HG03354 (cell line): ENCODE measurements at regions not wholly inside any gene's neighbourhood (a gene's known extent, or its start where the extent isn't known, plus 50 kb on each side); places are given as distances from the start of the nearest gene placed in this dataset.
"Not testable (repeated sequence)": the region's sequence is repeated elsewhere in the genome, so short reads cannot be mapped to it uniquely, and the experiment has no call there.

Experiments used
- ATAC-seq: cut with Tn5 transposase; IDR thresholded peaks from one replicate; pipeline ENCODE4 v1.9.1; 2021; ENCODE audit warnings: mild to moderate bottlenecking; ENCODE audit not compliant: unreplicated experiment, poor library complexity, severe bottlenecking

DNA sequence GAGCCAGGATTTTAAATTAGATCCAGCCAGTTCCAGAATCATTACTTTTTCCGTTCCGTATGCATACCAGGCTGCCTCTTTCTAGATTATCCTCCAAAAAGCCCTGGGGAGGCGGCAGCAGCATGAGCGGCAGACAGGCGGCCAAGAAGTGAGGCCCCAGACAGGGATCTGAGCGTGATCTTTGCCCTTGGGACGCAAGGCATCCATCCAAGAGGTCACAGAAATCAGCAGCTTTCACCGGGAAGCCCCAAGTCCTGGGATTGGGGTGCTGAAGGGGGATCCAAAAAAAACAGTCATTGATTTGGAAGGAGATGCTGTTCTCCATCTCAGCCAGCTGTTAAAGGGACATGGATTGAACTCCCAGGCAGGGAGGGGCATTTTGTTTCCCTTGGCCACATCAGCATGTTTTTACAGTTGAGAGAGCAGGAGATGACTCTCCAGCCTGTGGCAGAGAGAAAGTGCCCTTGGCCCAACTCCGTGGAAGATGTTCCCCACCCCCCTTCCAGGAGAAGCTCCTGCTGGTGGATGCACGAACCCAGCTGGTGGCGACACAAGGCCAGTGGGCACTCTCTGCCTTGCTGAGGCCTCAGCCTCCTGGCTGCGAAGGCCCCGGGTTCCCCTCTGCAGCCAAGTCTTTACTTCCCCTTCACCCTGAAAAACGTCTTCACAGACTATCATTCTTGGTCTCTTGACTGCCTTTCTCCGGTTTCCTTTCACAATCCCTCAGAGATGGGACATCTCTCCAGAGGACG, 265.6 kb downstream of the ANAPC1 start:
- ATAC-seq, result no peak

DNA sequence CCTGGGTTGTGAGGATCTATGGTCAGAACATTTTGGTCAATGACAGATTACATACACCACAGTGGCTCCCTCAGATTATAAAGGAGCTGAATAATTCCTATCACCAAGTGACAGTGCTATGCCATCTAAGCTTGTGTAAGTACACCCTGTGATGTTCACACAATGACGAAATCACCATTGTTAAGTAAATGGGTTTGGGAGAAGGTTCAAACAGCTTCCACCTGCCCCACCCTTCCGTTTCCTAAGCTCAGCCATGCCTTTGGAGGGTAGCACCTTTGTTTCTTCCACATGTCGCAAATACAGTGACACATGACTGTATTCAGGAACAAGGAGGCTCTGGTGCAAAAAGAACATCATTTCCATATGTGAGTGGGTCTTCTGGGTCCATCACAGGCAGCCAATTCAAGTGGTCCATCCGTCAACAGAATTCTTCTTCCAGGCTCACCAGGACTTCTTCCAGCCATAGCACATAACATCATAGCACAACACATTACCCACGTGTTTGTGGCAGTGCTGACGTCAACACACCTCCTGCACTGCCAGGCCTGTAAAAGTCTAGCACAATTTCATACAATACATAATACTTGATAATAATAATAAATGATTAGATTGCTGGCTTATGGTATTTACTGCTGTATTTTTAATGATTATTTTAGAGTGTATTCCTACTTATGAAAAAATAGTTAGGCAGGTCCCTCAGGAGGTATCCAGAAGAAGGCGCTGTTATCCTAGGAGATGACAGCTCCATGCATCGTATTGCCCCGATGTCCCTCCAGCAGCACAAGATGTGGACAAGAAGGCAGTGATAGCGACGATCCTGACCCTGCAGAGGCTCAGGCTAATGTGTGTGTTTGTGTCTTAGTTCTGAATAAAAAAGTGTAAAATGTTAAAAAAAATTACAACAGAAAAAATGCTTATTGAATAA, 264.8 kb downstream of the ANAPC1 start:
- ATAC-seq, result no peak

DNA sequence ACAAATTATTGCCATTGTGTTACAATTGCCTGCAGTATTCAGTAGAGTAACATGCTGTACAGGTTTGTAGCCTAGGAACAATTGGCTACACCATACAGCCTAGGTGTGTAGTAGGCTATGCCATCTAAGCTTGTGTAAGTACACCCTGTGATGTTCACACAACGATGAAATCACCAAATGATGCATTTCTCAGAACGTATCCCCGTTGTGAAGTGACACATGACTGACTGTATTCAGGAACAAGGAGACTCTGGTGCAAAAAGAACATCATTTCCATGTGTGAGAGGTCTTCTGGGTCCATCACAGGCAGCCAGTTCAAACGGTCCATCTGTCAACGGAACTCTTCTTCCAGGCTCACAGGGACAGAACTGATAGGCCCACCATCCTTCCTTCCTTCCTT, 263.7 kb downstream of the ANAPC1 start:
- no peak for ATAC-seq

DNA sequence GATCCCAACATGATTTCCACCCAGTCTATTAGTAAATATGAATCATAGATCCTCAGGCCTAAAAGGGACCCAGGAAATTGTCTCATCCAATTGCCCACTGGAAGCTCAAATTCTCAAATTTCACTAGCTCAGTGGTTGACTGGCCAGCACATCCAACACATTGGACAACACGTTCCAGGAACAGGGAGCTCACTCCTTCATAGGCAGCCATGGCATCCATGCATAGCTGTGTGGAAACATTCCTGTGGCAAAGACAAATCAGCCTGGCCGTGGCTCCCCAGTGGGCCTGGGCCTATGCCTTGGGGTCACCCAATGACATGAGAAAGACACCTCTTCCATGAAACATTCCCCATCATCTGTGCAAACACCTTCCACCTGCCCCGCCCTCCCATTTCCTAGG, 261.1 kb downstream of the ANAPC1 start:
- ATAC-seq, result no peak

DNA sequence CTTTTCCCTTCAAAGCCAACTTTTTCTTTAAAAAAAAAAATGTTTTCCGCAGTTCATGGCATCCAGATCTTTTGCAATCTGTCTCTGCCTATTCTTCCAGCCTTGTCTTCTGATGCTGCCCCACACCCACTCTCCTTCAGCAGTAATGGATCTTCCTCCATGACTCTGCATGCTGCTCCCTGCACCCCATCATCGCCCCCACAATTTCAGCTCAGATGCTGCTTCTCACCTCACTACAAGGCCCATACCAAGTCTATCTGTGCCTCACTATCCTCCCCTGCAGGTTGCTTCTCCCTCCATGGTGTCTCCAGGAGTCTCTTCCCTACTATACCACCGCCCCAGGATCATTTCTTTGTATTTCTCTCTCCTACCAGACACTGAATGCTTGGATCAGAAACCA, 260.6 kb downstream of the ANAPC1 start:
- ATAC-seq, result no peak

DNA sequence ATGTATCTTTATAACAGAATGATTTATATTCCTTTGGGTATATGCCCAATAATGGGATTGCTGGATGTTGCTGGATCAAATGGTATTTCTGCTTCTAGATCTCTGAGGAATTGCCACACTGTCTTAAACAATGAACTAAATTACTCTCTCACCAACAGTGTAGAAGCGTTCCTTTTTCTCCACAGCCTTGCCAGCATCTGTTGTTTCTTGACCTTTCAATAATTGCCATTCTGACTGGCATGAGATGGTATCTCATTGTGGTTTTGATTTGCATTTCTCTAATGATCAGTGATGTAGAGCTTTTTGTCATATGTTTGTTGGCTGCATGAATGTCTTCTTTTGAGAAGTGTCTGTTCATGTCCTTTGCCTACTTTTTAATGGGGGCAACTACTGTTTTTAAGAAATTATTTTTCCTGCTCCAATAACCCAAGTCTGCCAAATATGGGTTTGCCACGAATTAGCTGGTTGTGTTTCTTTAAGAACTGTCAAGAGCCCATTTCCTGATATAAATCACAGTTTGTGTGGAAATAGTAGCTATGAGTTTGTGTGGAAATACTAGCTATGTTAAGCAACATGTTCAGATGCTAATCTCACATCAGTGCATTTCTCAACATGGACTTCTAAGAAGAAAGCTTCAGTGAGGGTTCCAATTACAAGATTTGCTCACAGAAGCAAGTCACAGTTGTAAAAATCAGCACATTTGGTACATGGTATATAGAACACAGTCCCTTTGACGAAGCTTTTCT, 259.4 kb downstream of the ANAPC1 start:
- no peak for ATAC-seq

DNA sequence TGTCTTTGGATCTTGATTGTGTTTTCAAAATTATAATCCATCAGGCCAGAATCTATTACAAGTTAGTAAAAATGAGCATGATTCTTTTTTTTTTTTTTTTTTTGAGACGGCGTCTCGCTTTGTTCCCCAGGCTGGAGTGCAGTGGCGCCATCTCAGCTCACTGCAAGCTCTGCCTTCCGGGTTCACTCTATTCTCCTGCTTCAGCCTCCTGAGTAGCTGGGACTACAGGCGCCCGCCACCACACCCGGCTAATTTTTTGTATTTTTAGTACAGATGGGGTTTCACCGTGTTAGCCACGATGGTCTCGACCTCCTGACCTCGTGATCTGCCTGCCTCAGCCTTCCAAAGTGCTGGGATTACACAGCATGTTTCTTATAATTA, 258.8 kb downstream of the ANAPC1 start:
- ATAC-seq, result not testable (repeated sequence)

DNA sequence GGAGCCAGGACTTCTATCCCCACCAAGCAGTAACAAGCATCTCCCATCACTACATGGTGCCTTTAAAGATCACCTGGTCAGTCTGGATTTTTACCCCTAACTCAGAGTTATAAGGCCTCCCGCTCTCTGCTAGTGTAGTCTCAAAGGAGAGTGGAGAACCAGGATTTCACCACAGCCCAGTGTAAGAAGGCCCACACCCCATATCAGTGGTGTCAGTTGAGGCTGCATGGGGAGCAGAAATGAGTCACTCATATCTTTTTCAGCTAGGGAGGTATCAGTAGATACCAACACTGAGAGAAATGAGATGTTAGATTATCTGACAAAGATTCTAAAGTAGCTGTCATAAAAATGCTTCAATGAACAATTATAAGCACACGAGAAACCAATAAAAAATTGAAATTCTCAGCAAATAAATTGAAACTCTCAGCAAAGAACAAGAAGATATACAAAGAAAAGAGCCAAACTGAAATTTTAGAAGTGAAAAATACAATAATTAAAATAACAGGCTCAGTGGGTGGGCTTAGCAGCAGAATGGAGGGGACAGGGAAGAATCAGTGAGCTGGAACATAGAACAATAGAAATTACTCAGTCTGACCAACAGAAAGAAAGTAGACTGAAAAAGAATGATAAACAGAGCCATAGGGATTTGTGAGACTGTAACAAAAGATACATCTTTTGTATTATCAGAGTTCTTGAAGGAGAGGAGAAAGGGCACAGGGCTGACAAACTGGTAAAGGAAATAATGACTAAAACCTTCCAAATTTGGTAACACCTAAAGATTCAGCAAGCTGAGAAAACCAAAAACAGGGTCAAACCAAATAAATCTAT, 257.7 kb downstream of the ANAPC1 start:
- no peak for ATAC-seq

DNA sequence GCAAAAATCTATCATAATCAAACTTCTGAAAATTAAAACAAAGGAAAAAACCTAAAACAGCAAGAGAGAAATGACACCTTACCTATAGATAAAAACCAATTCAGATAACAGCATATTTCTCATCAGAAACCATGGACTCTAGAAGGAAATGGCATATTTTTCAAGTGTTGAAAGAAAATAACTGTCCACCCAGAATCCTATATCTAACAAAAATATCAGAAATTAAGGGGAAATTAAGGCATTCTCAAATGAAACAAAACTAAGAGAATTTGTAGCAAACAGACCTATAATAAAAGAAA, 257.2 kb downstream of the ANAPC1 start:
- ATAC-seq, result no peak

DNA sequence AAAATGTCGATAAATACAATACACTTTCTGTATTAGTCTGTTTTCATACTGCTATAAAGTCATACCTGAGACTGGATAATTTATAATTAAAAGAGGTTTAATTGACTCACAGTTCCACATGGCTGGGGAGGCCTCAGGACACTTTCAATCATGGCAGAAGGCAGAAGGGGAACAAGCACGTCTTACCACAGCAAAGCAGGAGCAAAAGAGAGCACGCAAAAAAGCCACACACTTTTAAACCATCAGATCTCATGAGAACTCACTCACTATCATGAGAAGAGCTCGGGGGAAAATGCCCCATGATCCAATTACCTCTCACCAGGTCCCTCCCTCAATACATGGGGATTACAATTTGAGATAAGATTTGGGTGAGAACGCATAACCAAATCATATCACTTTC, 256.7 kb downstream of the ANAPC1 start:
- ATAC-seq, result no peak

DNA sequence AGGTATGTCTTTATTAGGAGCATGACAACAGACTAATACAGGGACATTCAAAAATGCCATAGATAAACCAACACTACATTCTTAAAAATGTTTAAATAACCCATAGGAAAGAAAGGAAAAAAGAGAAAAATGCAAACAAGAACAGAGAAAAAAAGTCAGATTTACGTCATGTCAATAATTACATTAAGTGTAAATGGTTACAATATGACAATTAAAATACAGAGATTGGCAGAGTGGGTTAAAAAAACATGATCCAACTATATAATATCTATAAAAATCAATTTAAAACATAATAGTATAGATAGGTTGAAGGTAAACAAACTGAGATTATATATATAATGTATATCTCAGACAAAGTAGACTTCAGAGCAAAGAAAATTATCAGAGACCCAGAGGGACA, 255.8 kb downstream of the ANAPC1 start:
- no peak for ATAC-seq

DNA sequence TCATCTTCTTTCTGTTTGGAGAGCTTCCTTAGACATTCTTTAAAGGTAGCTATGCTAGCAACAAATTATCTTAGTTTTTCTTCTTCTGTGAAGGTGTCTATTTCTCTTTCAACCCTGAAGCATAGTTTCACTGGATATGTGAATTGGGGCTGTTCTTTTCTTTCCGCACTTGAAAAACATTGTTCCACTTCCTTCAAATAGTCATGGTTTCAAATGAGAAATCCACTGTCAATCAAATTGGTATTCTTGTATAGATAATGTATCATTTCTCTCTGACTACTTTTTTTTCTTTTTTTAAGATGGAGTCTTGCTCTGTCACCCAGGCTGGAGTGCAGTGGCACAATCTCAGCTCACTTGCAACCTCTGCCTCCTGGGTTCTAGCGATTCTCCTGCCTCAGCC, 254.0 kb downstream of the ANAPC1 start:
- ATAC-seq, result no peak

DNA sequence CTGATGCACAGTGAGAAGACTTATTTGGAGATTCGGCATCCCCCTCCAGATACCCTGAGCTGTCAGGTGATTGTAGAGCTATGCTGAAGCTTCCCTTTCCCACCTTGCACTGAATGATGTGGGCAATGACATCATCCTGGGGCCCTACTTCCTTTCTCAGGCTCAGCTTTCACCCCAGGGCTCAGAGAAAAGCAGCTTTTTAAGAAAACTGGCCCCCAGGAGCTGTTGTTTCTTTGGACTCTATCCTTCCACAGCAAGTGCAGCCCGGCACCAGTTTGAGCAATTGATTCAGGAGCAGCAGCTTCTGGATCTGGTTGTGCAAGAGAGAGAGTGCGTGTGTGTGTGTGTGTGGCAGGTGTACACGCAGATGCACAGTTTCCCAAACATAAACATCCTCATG, 251.3 kb downstream of the ANAPC1 start:
- ATAC-seq, result no peak

DNA sequence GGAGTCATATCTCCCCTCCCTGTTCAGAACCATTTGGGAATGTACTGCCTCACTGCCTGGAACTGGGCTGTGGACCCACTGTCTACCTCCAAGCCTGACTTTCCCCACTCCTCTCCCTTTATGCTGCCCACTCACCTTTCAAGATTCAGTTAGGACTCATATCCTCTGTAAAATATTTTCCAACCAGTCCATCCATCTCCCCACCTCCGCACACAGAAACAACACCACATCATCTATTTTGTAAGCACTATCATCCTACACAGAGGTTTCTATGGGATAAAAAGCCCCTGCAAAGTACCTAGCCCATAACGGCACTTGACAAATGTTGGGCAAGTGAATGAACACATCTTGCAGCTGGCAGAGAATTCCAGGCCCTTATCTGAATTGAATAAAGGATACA, 250.8 kb downstream of the ANAPC1 start:
- no peak for ATAC-seq

DNA sequence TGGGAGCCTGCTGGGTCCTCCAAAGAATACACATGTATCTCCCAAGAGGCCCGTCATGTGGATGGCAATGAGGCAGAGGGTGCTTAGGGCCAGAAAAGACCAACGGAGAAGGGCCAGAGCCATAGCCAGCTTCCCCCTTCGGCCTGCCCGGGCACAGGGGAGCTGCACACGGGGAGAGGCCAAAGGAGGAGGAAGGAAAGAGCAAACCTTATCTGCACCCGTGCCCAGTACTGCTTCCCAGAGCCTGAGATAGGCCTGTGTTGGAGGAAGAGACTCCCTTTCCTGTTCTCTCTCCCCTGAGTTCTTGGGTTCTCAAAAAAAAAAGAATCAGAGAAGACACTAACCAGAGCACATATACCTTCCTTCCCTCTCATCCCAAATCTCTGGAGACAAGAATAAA, 250.3 kb downstream of the ANAPC1 start:
- no peak for ATAC-seq

DNA sequence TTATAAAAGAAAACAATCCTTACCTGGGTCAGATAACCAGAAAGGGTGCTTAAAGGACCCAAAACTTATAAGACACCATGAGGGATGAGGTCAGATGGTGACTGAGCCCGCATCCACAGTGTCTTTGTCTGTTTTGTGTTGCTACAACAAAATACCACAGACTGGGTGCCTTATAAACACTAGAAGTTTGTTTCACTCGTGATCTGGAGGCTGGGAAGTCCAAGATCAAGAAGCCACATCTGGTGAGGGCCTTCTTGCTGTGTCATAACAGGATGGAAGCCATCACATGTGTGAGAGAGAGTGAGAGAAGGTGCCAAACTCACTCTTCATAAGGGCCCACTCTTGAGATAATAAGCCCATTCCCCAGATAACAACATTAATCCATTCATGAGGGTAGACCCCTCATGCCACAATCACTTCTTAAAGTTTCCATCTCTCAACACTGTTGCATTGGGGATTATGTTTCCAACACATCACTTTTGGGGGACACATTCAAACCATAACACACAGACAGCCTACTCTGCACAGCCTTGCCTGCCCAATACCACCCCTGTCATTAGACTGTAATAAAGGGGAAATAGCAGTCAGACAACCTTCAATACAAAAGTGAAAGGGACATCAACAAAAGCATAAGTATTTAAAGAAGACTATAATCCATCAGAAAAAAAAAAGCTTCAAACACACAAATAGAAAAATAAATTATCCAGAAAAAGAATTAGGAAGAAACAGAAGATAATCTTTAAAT, 249.8 kb downstream of the ANAPC1 start:
- ATAC-seq, result no peak

DNA sequence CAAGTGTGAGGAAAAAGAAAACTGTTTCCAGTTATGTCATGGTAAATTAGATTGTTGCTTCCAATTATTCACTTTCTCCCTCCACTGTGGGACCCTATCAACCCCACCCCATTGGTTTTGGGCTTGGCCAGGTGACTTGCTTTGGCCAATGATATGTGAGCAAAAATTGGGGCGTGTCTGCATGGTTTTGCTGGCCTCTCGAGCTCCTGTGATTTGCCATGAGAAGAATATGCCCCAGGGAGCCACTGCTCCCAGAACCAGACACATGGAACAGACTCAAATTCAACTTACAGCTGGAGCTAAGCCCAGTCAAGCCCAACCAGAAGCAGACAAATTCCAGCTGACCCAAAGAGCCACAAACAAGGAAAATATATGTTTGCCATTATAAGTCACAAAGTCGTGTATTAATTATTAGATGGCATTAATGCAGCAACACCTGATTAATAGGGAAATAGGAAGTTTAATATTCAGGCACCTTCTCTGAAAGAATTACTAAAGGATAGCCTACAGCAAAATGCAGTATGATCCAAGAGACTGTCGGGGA, 248.9 kb downstream of the ANAPC1 start:
- ATAC-seq, result no peak

DNA sequence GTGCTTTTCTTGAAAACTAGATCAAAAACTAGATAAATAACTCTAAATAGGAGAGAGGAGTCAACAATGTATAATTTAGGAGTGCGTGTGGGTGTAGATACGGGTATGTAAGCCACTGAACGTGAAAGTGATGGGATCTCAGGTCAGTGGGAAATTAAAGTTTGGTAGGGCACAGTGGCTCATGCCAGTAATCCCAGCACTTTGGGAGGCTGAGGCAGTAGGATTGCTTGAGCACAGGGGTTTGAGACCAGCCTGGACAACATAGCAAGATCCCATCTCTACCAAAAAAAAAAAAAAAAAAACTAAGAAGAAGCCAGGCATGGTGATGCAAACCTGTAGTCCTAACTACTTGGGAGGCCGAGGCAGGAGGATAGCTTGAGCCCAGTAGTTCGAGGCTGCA, 247.1 kb downstream of the ANAPC1 start:
- ATAC-seq, result no peak

DNA sequence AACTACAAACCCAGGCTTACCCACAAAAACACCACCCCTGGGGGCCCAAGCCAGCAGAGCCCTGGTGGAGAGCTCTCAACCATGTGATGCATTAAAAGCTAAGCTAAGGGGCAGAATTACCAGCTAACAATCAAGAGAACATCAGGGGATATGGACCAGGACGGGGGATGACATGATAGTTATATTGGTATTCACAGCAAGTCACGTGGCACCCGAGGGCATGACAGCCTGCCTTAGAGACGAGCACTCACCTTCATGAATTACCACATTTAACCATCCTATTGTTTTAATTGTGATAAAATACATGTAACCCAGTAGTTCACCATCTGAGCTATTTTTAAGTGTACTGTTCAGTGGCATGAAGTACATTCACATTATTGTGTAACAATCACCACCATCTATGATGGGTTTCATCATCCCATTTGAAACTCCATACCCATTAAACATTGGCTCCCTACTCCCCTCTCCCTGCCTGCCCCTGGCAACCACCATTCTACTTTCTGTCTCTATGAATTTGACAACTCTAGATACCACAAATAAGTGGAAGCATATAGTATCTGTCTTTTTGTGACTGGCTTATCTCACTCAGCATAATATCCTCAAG, 245.6 kb downstream of the ANAPC1 start:
- no peak for ATAC-seq
